MM.1S (cell line): ENCODE measurements at regions not wholly inside any gene's neighbourhood (a gene's known extent, or its start where the extent isn't known, plus 50 kb on each side); places are given as distances from the start of the nearest gene placed in this dataset.

ENCODE experiments used
- DNase-seq: peaks from one replicate; pipeline ENCODE4 v3.0.0-alpha.2; 2015
- H2AFZ ChIP-seq: fragments of 300-600 bp; sonication (generic); 2 replicates; pipeline ENCODE4 v1.6.0; 2016; ENCODE audit warnings: antibody characterized with exemption, low read length
- H3F3A ChIP-seq: fragments of 300-600 bp; sonication (generic); 2 replicates; pipeline ENCODE4 v1.6.1; 2016; ENCODE audit warnings: mild to moderate bottlenecking, antibody characterized with exemption, low read length, moderate library complexity, mixed read lengths; ENCODE audit not compliant: insufficient read depth
- H3K27ac ChIP-seq: fragments of 300-600 bp; sonication (generic); 2 replicates; pipeline ENCODE4 v1.5.1; 2016; ENCODE audit warnings: mild to moderate bottlenecking, low read length
- H3K27me3 ChIP-seq: fragments of 300-600 bp; sonication (generic); replicated peaks from 2 replicates; pipeline ENCODE4 v1.6.0; 2016; ENCODE audit warnings: low read length; ENCODE audit not compliant: insufficient read depth
- H3K36me3 ChIP-seq: fragments of 300-600 bp; sonication (generic); replicated peaks from 2 replicates; pipeline ENCODE4 v1.6.1; 2016; ENCODE audit warnings: mild to moderate bottlenecking, low read length, mixed read lengths; ENCODE audit not compliant: insufficient read depth
- H3K4me1 ChIP-seq: fragments of 300-600 bp; sonication (generic); 2 replicates; pipeline ENCODE4 v1.6.1; 2016; ENCODE audit warnings: low read length, mixed read lengths
- H3K4me2 ChIP-seq: fragments of 300-600 bp; sonication (generic); 2 replicates; pipeline ENCODE4 v1.6.0; 2016; ENCODE audit warnings: low read depth, low read length
- H3K4me3 ChIP-seq: fragments of 300-600 bp; sonication (generic); 2 replicates; pipeline ENCODE4 v1.5.1; 2016; ENCODE audit warnings: low read length, mixed read lengths
- H3K79me2 ChIP-seq: fragments of 300-600 bp; sonication (generic); 2 replicates; pipeline ENCODE4 v1.6.1; 2016; ENCODE audit warnings: mixed run types, low read length, mixed read lengths
- H3K9ac ChIP-seq: fragments of 300-600 bp; sonication (generic); 2 replicates; pipeline ENCODE4 v1.6.1; 2016; ENCODE audit warnings: low read length, mixed read lengths
- H3K9me2 ChIP-seq: fragments of 300-600 bp; sonication (generic); replicated peaks from 2 replicates; pipeline ENCODE4 v1.6.1; 2016; ENCODE audit warnings: mild to moderate bottlenecking, low read length, mixed read lengths; ENCODE audit not compliant: insufficient read depth
- H3K9me3 ChIP-seq: fragments of 300-600 bp; sonication (generic); replicated peaks from 2 replicates; pipeline ENCODE4 v1.6.1; 2016; ENCODE audit warnings: mild to moderate bottlenecking, low read length, mixed read lengths; ENCODE audit not compliant: insufficient read depth
- H4K20me1 ChIP-seq: fragments of 300-600 bp; sonication (generic); 2 replicates; pipeline ENCODE4 v1.6.1; 2016; ENCODE audit warnings: mild to moderate bottlenecking, low read length, moderate library complexity, mixed read lengths; ENCODE audit not compliant: insufficient read depth
- CTCF ChIP-seq: fragments of 300-600 bp; sonication (generic); IDR thresholded peaks from 2 replicates; pipeline ENCODE4 v1.5.1; 2016; ENCODE audit warnings: antibody characterized with exemption, low read length, mixed read lengths
- EZH2 ChIP-seq: fragments of 300-600 bp; sonication (generic); optimal IDR thresholded peaks from 2 replicates; pipeline ENCODE3; 2017; ENCODE audit warnings: low read depth, mild to moderate bottlenecking, antibody characterized with exemption, low read length, mixed read lengths
- EZH2phosphoT487 ChIP-seq: fragments of 300-600 bp; sonication (generic); IDR thresholded peaks from 2 replicates; pipeline ENCODE4 v1.6.1; 2018; ENCODE audit warnings: antibody characterized with exemption, low read length

- H3K27ac ChIP-seq: no peak overlapping the region
- no peak overlapping the region for H3K9ac ChIP-seq
- no peaks in the 10 kb centered on the region for H4K20me1 ChIP-seq
- no peak for TF ChIP-seq CTCF
- TF ChIP-seq EZH2: no peak
- no peak for TF ChIP-seq EZH2phosphoT487
- no peaks in the 10 kb centered on the region for H3F3A ChIP-seq
- no peaks in the 10 kb centered on the region for H3K27me3 ChIP-seq
- H3K4me2 ChIP-seq: no peak overlapping the region
- no peak overlapping the region for H3K4me3 ChIP-seq
- no peaks in the 10 kb centered on the region for H3K4me1 ChIP-seq
- H3K9me3 ChIP-seq: no peaks in the 10 kb centered on the region
- H3K9me2 ChIP-seq: no peaks in the 10 kb centered on the region
- no peak for DNase-seq
- H3K36me3 ChIP-seq: no peaks in the 10 kb centered on the region
- no peak overlapping the region for H2AFZ ChIP-seq
- H3K79me2 ChIP-seq: no peaks in the 10 kb centered on the region
Measured at GRCh38 chr2:187115627-187116026, 266.7 kb upstream of the ZSWIM2 start.

- TF ChIP-seq EZH2 (no peak), EZH2phosphoT487 (no peak), CTCF (no peak)
- H3K4me2 ChIP-seq: no peak overlapping the region
- no peaks in the 10 kb centered on the region for H3F3A ChIP-seq
- H3K79me2 ChIP-seq: no peaks in the 10 kb centered on the region
- no peak overlapping the region for H3K9ac ChIP-seq
- H3K4me3 ChIP-seq: no peak overlapping the region
- no peak for DNase-seq
- H3K27me3 ChIP-seq: no peaks in the 10 kb centered on the region
- no peaks in the 10 kb centered on the region for H3K36me3 ChIP-seq
- H3K4me1 ChIP-seq: no peaks in the 10 kb centered on the region
- H3K27ac ChIP-seq: no peak overlapping the region
- no peaks in the 10 kb centered on the region for H3K9me2 ChIP-seq
- no peak overlapping the region for H2AFZ ChIP-seq
- no peaks in the 10 kb centered on the region for H3K9me3 ChIP-seq
- H4K20me1 ChIP-seq: no peaks in the 10 kb centered on the region
Measured at GRCh38 chr2:187107001-187107400, 258.0 kb upstream of the ZSWIM2 start.

DNA sequence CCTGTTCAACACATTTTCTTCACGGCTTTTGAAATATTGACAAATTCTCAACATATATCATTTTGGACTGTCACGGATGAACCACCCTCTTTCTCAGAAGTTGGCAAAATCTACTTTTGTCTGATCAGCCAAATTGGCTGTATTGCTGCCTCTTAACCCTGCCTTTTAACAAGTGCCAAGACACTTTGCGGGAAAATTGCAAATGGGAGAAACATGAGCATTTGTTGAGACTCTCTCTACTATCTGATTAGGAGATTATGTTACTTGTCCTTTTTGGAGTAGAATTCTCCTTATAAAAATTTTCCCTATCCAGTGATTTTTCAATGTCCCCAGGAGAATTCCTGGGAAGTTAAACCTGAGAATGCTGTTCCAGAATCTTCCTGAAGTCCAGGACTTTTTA lies 256.2 kb upstream of the ZSWIM2 start:
- Histone ChIP-seq H3K4me2 (no peak overlapping the region), H3K36me3 (no peaks in the 10 kb centered on the region), H4K20me1 (no peaks in the 10 kb centered on the region), H3K4me3 (no peak overlapping the region), H3K9me2 (no peaks in the 10 kb centered on the region), H2AFZ (no peak overlapping the region), H3F3A (no peaks in the 10 kb centered on the region), H3K9ac (no peak overlapping the region), H3K27ac (no peak overlapping the region), H3K79me2 (no peaks in the 10 kb centered on the region), H3K27me3 (no peaks in the 10 kb centered on the region), H3K9me3 (no peaks in the 10 kb centered on the region), H3K4me1 (no peaks in the 10 kb centered on the region)
- DNase-seq: no peak
- TF ChIP-seq EZH2 (no peak), CTCF (no peak), EZH2phosphoT487 (no peak)
